ENCODE measurements at regions not wholly inside any gene's neighbourhood (a gene's known extent, or its start where the extent isn't known, plus 50 kb on each side); places are given as distances from the start of the nearest gene placed in this dataset.
"Not testable (repeated sequence)": the region's sequence is repeated elsewhere in the genome, so short reads cannot be mapped to it uniquely, and the experiment has no call there.

- no peak for FAIRE-seq
These were observed 479.2 kb upstream of the LRRC7 start for GRCh38 chr1:69088571-69088970.

GRCh38 chr1:69090170-69090569 lies 477.6 kb upstream of the LRRC7 start:
- FAIRE-seq = no peak

GRCh38 chr1:69090752-69091151 lies 477.0 kb upstream of the LRRC7 start:
- FAIRE-seq = no peak

- not testable (repeated sequence) for FAIRE-seq
These were observed 465.7 kb upstream of the LRRC7 start for GRCh38 chr1:69102058-69102457.

GRCh38 chr1:69103213-69103612 lies 464.5 kb upstream of the LRRC7 start:
- no peak for FAIRE-seq

- no peak for FAIRE-seq
These were observed 463.9 kb upstream of the LRRC7 start for GRCh38 chr1:69103705-69104385.

GRCh38 chr1:69104894-69105293 lies 462.8 kb upstream of the LRRC7 start:
- FAIRE-seq = no peak

GRCh38 chr1:69109277-69109676 lies 458.4 kb upstream of the LRRC7 start:
- FAIRE-seq = no peak

GRCh38 chr1:69110851-69111250 lies 456.9 kb upstream of the LRRC7 start:
- FAIRE-seq = no peak

- not testable (repeated sequence) for FAIRE-seq
These were observed 447.5 kb upstream of the LRRC7 start for GRCh38 chr1:69120126-69120741.

- FAIRE-seq = no peak
These were observed 446.9 kb upstream of the LRRC7 start for GRCh38 chr1:69120817-69121216.

GRCh38 chr1:69121723-69122122 lies 446.0 kb upstream of the LRRC7 start:
- FAIRE-seq = no peak

- no peak for FAIRE-seq
These were observed 445.3 kb upstream of the LRRC7 start for GRCh38 chr1:69122373-69122772.

- FAIRE-seq = no peak
These were observed 444.2 kb upstream of the LRRC7 start for GRCh38 chr1:69123486-69123885.

- FAIRE-seq = no peak
These were observed 440.9 kb upstream of the LRRC7 start for GRCh38 chr1:69126796-69127195.

- FAIRE-seq = no peak
These were observed 439.5 kb upstream of the LRRC7 start for GRCh38 chr1:69128204-69128603.

- FAIRE-seq = no peak
These were observed 438.2 kb upstream of the LRRC7 start for GRCh38 chr1:69129538-69129937.

- no peak for FAIRE-seq
These were observed 429.6 kb upstream of the LRRC7 start for GRCh38 chr1:69138172-69138571.

- FAIRE-seq = no peak
These were observed 428.7 kb upstream of the LRRC7 start for GRCh38 chr1:69139007-69139406.

- no peak for FAIRE-seq
These were observed 421.4 kb upstream of the LRRC7 start for GRCh38 chr1:69146303-69146702.

- no peak for FAIRE-seq
These were observed 419.0 kb upstream of the LRRC7 start for GRCh38 chr1:69148731-69149130.

- FAIRE-seq = no peak
These were observed 410.5 kb upstream of the LRRC7 start for GRCh38 chr1:69157046-69157756.

GRCh38 chr1:69163241-69163640 lies 404.5 kb upstream of the LRRC7 start:
- FAIRE-seq = no peak

GRCh38 chr1:69163779-69164178 lies 403.9 kb upstream of the LRRC7 start:
- FAIRE-seq = no peak
